Urothelium cell line (cell line): ENCODE measurements at regions not wholly inside any gene's neighbourhood (a gene's known extent, or its start where the extent isn't known, plus 50 kb on each side); places are given as distances from the start of the nearest gene placed in this dataset.
"Not testable (repeated sequence)": the region's sequence is repeated elsewhere in the genome, so short reads cannot be mapped to it uniquely, and the experiment has no call there.

Experiments
- DNase-seq: peaks from one replicate; pipeline ENCODE4 v3.0.0; 2011; ENCODE audit warnings: low spot score, mixed read lengths
- FAIRE-seq: peaks from 2 replicates; lab custom pipeline; 2011; peaks lifted over from hg19 to GRCh38; lab: Jason Lieb, UNC

DNA sequence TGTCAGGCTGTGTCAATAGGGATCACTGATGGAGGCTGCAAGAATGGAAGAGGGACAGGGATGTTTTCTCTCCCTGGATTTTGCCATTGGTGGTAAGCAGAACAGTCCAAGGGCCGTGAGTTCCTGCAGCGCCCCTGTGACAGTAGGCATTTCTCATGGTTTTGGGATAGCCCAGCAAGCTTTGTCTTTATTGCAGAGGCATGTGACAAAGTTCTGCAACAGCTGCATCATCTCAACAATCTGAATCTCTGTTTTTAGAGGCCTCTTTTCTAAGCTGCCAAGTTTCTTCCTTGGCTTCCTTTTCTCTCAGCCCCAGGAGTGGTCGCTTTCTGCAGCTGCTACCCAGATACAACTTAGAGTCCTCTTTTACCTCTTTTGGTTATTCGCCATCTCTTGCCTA is 95.7 kb upstream of the TSHZ3 start:
- FAIRE-seq (no peak), DNase-seq (no peak)

DNA sequence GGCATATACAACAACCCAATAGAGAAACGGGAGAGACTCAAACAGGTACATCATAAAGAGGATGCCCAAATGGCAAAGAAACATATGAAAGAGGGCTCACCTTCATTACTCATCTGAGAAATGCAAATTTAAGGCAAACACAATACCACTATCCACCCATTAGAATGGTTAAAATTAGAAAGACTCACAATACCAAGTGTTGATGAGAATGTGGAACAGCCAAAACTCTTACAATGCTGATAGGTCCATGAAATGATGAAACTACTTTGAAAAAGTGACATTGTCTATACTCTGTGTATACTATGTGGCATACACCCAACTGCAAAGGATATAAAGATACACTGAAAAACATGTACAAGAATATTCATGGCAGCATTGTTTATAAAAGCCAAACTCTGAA is 96.2 kb upstream of the TSHZ3 start:
- DNase-seq (no peak), FAIRE-seq (no peak)

DNA sequence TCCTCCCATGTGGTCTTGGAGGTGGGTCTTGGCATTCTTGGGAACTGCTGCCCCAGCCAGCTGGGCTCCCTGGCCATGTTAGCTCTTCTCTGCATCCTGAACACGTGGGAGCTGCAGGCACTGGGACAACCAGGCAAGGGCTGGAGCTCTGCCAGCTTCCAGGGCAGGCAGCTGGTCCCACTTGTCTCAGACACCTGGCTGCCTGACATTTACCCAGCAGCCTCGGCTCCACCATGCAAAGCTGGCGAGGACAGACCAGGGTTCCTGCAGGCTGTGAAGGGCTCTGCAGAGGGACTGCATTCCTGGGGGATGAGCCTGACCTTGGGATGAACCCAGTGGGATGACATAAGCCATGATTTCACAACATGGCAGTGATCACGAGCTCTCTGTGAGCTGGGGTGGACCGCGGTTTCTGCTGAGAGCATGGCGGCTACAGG is 99.0 kb upstream of the TSHZ3 start:
- FAIRE-seq: peak; percentile 92
- DNase-seq: peak; percentile 92

DNA sequence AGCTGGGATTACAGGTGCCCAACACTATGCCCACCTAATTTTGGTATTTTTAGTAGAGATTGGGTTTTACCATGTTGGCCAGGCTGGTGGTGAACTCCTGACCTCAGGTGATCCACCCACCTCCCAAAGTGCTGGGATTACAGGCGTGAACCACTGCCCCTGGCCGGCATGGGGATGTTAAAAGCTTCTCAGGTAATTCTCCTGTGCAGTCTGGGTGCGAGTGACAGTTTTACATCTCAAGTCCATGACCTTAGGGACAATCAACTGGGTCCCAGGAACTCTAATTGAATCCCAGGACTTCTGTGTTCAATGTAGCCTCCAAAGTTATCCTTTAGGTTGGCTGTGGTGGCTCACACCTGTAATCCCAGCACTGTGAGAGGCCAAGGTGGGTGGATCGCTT is 100.1 kb upstream of the TSHZ3 start:
- FAIRE-seq: no peak

DNA sequence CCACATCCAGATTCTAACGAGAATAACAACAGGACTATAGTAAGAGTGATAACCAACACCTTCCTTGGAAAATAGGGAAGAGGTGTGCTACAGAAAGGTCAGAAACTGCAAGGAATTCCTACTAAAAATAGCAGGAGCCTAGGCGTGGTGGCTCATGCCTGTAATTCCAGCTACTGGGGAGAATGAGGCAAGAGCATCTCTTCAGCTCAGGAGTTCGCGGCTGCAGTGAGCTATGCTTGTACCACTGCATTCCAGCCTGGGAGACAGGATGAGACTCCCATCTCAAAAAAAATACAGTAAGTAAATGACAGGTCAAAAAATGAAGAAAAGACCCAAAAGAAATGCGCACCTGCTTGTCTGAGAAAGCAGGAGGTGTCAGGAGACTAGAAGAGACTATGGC is 101.5 kb upstream of the TSHZ3 start:
- DNase-seq (no peak), FAIRE-seq (no peak)

More for the DNA sequence above, 100.1 kb upstream of the TSHZ3 start:
- DNase-seq: no peak

DNA sequence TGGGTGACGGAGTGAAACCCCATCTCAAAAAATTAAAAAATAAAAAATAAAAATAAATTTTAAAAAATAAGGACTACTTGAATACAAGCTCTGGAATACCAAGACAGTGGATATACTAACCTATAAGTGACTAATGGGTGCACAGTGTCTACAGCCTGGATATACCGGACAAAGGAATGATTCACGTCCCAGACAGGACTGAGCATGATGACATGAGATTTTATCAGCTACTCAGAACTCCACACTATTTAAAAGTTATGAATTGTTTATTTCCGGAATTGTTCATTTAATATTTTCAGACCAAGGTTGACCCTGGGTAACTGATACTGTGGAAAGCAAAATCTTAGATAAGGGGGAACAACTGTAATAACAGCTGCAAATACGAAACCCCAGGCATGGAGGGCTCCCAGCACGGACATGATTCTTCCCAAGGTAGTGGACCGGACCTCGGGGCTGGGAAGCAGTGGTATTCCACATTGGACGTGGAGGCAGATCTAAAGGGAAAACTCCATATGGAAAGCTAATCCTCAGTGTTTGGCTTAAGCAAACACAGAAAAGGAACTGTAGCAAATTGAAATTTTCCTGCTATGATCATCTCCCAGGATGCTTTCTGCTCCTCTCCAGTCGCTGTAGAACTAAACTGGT is 102.6 kb upstream of the TSHZ3 start:
- FAIRE-seq (no peak), DNase-seq (no peak)

DNA sequence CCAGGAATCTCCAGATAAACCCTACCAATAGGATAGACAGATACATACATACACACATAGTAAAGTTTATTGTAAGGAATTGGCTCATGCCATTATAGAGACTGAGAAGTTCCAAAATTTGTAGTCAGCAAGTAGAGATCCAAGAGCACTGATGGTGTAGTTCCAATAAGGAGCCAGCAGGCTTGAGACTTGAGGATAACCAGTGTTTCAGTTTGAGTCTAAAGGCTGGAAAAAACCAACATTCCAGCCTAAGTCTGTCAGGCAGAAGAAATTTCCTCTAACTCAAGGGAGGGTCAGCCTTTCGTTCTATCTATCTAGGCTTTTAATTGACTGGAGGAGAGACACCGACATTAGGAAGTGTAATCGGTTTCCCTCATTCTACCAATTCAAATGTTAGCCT is 110.2 kb upstream of the TSHZ3 start:
- no peak for FAIRE-seq
- DNase-seq: no peak

DNA sequence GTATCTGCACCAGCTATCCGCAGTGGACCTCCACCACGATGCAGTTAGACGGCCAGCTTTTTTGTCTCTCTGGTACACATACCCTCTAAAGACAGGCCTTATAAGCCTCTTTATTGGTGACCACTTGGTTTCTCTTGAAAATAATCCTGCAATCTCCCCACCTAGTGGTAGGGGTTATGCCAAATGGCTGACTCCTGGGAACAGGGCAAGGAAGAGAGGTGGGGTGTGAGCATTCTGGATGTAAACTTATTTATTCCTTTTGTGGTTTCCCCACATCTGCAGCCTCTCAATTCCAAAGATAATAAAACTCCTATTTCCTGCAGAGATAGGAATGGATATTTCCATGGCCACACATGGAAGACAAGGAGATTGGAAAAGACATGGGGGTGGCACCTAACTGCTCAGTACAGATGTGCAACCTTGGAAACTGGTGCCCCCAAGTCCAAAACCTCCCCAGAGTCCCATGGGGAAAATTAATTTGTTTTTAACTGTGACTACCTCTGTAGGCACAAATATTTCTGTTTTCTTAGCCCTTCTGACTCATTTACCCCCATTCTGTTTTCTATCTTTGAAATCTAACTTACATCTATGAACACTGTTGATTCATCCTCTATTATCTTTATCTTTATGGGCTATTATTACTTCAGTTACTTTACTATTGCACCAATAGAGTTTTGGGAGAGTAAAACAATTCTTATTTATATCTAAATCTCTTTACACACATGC is 112.7 kb upstream of the TSHZ3 start:
- DNase-seq (no peak), FAIRE-seq (no peak)

DNA sequence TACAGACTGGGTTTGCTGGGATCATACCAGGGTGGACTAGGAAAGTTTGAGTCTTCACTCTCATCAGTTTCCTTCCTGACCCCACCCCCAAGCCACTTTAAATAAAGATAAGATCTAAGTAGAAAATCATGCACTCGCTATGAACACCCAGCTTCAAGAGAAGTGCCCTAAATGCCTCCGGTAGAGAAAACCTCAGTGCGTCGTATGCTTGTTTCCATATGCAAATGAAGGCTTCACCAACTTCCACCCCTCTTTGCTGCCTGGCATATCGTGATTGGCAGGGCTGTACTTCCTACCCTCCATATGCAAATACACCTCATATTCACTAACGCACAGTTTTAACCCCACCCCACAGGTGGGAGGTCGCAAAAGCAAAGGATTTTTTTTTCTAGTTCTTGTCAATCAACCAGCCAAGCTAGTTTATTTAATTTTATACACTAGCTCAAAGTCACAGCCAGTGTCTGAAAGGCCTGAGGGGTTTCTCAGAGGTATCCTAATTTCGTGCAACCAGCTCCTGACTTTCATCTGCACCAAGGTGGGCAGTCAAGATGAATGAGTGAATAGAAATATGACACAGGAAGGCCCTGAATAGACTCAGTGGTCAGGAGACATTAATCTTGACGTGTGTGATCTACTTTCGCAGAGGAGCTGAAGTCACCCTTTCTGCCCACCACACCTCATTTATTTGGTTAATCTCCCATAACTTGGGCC is 121.1 kb upstream of the TSHZ3 start:
- no peak for FAIRE-seq
- DNase-seq: no peak

DNA sequence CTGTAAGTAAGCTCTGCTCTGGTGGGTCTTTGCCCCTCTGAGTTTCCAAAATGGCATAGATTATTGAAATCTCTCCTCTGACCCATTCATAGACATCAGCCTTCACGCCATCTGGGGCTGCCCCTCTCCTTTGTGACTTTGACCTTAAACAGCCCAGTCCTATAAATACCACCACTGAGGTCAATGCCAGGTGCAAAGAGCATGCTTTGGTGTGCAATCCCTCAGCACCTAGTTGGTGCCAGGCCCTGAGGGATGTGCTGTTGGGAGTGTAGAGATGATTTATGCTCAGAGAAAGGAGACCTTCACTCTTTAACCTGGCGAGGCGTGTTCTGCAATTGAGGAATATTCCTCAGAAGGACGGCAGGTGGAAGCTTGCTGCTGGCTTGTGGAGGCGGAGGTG is 121.7 kb upstream of the TSHZ3 start:
- FAIRE-seq: no peak

DNA sequence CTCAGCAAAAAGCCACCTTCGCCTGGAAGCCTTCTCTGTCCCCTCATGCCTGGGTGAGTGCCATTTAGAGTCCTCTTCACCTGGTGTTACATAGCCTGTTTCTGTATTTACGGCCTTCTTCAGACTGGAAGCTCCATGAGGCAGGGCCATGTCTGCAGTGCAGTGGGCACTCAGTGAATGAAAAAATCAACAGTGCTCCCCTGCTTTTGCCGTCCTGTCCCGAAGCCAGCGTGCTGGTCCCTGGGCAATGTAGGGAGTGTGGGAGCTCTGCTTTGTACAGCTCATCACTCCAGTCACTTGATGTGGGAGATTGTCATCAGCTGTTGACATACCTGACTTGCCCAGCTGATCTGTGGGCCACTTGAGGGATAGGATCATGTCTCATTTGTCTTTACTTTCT is 129.0 kb upstream of the TSHZ3 start:
- no peak for DNase-seq
- FAIRE-seq: no peak

More for the DNA sequence above, 121.7 kb upstream of the TSHZ3 start:
- no peak for DNase-seq

DNA sequence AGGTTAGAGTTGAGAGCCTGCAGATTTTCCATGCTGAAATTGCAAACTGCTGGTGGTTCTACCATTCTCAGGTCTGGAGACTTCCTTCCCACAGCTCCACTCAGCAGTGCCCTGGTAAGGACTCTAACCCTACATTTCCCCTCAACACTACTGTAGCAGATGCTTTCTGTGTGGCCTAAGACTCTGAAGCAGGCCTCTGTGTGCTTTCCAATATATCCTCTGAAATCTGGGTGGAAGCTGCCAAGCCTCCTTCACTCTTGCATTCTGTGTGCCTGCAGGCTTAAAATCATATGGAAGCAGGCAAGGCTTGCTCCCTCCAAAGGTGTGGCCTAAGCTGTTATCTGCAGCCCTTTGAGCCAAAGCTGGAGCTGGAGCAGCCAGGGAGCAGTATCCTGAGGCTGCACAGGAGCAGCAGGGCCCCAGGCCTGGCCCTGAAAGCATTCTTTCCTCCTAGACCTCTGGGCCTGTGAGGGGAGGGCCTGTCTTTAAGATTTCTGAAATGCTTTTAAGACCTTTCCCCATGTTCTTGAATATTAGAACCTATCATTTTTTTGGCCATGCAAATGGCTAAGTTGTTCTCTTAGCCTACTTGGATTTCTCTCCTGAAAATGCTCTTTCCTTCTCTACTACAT is 134.1 kb upstream of the TSHZ3 start:
- DNase-seq (no peak), FAIRE-seq (no peak)

DNA sequence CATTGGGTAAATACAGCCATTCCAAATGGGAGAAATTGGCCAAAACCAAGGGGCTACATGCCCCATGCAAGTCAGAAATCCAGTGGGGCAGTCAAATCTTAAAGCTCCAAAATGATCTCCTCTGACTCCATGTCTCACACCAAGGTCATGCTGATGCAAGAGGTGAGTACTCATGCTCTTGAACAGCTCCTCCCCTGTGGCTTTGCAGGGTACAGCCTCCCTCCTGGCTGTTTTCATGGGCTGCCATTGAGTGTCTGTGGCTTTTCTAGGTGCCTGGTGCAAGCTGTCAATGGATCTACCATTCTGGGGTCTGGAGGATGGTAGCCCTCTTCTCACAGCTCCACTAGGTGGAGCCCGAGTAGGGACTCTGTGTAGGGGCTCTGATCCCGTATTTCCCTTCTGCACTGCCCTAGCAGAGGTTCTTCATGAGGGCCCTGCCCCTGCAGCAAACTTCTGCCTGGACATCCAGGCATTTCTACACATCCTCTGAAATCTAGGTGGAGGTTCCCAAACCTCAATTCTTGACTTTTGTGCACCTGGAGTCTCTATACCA is 135.7 kb upstream of the TSHZ3 start:
- FAIRE-seq, DNase-seq: not testable (repeated sequence)

DNA sequence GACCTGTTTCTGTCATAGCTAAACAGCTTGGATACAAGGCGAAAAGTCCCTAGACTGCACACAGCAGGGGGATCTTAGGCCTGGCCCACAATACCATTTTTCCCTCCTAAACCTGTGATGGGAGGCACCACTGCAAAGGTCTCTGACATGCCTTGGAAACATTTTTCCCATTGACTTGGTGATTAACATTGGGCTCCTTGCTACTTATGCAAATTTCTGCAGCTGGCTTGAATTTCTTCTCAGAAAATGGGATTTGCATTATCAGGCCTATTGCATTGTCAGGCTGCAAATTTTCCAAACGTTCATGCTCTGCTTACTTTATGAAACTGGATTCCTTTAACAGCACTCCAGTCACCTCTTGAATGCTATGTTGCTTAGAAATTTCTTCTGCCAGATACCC is 136.2 kb upstream of the TSHZ3 start:
- FAIRE-seq: no peak
- DNase-seq: no peak

DNA sequence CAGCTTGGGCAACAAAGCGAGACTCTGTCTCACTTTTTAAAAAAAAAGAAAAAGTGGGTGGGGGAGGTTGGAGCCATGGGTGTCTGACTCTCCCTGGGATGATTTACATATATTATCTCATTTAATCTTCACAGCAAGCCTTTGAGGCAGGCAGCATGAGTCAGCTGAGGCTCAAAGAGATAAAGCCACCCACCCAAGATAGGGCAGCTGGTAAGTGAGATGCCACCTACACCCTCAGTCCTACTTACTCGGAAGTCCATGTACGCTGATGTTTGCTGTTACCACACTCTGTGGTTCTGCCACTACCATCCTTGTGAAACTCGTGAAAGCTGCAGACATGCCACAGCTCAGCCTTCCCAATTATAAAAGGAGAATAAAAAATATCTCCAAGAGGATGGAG is 142.0 kb upstream of the TSHZ3 start:
- FAIRE-seq (no peak), DNase-seq (no peak)

DNA sequence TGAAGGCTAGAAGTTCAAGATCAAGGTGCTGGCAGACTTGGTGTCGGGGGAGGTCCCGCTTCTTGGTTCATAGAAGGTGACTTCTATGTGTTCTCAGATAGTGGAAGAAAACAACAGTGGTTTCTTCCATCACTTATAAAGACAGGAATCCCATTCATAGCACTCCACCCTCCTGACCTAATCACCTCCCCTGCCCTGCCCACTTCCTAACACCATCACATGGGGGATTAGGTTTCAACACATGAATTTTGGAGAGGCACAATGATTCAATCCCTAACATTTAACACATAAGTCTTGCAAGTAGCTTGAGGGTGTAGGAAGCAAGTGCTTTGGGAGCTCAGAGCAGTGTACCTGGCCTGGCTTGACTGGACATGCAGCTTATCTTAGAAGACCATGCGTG is 142.8 kb upstream of the TSHZ3 start:
- FAIRE-seq (no peak), DNase-seq (no peak)

DNA sequence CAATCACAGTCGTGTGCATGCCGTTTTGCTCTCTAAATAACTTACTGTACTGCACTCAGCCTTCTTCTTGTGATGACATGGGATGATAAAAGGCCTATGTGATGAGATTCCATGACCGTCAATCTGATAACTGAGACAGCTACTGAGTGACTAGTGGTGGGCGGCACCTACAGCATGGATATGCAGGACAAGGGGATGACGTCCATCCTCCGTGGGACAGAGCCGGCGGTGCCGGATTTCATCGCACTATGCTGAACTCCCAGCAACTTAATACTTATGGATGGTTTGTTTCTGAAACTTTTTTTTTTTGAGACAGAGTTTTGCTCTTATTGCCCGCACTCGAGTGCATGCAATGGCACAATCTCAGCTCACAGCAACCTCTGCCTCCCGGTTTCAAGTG is 146.8 kb upstream of the TSHZ3 start:
- DNase-seq: no peak
- no peak for FAIRE-seq

DNA sequence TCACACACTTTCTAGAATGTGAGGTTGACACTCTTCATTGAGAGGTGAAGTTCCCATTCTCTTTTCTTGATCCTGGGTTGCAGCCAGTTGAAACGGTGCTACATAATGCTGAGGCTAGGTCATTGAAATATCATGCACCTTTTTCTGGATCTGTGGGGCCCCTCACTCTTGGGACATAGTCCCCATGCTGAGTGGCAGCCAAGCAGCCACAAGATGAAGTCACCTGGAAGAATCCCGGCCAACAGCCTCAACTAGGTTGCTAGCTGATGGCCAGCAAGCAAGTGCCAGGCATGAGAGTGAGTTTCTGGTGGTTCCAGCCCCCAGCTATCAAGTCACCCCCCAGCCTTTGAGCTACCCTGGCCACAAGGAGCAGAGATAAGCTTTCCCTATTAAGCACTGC is 148.5 kb upstream of the TSHZ3 start:
- DNase-seq: no peak
- no peak for FAIRE-seq

DNA sequence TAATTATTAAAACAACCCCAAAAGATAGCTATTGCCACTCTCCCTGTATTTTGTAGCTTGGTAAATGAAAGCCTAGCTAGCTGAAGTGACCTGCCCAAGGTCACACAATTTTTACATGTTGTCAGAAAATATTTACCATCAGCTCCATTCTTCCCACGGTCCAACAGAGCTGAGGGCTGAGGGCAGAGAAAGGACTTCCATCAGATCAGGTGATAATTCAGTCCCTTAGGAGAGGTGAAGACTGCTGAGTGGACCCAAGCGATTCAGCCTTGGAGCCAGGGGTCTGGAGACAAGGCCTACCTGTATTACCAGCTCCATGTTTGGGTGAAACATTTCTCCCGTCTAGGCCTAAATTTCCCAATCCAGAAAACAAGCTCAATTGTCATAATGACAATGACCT is 149.5 kb upstream of the TSHZ3 start:
- FAIRE-seq: no peak
- no peak for DNase-seq

DNA sequence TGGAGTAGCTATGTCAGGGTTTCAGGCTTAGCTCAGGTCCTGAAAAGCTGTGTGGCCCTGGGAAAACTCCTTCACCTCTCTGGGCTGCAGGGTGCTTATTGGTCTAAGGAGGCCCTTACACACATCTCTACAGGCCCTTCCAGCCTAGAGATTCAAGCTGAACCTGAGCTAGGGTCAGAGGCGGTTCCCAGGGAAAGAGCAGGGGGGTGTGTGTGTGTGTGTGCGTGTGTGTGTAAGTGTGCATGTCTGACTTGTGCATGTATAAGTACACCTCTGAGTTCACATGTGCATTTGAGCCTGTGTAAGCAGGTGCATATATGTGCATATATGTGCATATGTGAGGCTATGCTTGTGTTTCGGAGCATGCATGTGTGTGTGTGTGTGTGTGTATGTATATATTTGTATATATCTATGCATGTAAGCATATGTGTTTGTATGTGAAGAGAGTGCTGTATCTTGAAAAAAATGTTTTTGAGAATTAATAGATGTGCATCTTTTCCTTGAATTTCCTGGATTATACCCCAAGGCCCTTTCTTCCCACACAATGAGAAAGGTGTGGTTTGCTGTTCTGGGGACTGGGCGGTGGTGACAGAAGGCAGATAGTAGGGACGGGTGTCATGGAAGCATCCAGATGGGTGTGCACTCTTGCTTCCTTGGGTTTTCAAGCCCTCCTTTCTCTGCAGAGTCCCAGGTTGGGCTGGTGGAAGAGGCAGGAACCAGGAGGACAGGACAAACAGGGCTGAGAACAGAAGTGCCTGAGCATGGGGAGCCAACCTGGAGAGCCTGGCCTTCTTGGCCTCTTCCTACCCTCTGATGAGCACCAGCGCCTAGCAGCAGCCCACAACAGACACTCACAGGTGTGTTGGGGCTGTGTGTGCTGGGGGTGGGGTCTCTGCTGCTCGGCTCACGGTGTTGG is 150.3 kb upstream of the TSHZ3 start:
- DNase-seq (no peak), FAIRE-seq (no peak)
